ENCODE measurements at regions not wholly inside any gene's neighbourhood (a gene's known extent, or its start where the extent isn't known, plus 50 kb on each side); places are given as distances from the start of the nearest gene placed in this dataset.

DNA sequence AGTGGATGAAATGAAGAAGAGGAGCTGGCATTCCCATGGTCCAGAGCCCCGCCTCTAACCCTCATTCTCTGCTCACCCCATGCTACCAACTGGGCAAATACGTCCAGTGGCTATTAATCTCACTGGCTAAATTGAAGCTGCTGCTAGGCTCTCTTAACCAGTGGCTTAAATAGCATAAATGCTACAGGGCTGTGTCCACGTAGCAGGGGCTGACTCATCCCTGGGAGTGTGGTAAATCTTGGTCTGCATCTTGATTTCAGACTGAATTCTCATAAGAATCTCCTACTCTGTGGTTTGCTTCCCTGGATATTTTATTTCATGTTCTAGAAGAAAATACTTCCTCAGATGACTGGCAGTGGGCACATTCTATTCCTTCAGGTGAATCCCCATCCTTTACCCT lies 193.1 kb upstream of the ARG1 start:
- no peak for DNase-seq (ENCODE audit: low read depth, low spot score)
- in situ Hi-C loops (cut with HindIII; ENCODE audit: low pct_unique_long_range_greater_than_20kb, low sequenced_read_pairs): no loop called here

DNA sequence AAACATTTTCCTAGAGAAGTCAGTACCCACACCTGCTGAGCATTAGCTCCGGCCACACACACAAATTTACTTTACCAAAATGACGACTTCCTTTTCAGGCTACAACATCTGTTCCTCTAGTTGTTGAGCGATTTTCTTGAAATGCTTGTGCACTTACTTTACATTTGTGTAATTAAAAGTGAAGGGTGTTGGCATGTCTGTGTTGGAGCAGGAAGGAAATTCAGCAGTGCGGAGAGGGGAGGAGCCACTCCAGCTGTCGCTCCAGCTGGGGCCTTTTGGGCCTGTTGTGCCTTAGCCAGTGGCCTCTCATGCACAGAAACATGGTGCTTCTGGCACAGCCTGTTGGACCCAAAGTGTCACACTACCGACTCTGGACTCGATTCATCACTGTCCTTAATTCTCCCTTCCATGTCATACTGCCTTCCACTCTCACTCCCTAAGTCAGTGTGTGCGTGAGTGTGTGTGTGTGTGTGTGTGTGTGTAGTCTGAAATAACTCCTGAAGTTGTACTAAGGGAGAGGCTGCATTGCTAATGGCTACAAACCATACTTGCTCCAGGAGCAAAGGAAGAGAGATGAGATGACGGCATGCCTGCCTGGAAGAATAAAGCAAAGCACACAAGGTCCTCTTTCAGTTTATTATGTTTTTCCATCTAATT lies 191.8 kb upstream of the ARG1 start:
- no peak for DNase-seq (ENCODE audit: low read depth, low spot score)
- in situ Hi-C loops (cut with HindIII; ENCODE audit: low pct_unique_long_range_greater_than_20kb, low sequenced_read_pairs): no loop called here

DNA sequence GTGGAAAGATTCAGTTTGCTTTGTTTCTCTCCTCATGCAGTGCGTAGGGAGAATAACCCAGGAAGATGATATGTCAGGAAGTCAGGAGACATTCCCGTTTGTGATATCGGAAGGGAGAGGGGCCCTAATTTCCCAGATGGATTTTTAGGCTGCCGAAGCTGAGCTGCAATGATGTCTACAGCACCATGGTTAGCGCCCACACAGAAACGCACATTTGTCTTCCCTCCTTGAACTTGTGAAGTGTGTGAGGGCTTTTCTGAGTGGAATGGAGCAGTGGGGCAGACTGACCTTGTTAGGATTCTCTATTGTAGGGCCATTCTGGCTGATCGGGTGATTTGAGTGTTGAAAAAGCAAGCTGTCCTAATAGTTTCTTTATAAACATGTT lies 191.3 kb upstream of the ARG1 start:
- in situ Hi-C loops (cut with HindIII; ENCODE audit: low pct_unique_long_range_greater_than_20kb, low sequenced_read_pairs): no loop called here
- no peak for DNase-seq (ENCODE audit: low read depth, low spot score)

DNA sequence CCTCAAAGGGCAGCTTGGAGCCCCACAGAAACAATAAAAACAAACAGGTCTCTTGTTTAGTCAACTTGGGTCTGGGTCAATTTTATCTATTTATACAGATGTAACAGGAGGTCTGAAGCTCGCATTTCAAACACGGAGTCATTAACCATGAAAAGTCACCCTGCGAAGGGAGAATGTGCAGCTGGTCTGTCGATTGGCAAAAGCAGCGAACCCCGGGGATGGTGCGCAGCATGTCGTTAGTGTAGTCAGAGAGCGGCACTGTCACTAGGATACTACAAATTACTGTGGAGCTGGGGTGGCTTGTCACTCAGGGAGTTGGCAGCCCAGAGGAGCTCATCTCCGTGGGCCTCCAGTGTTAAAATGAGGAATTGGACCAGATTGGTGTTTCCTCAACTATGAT lies 190.4 kb upstream of the ARG1 start:
- in situ Hi-C loops (cut with HindIII; ENCODE audit: low pct_unique_long_range_greater_than_20kb, low sequenced_read_pairs): no loop called here
- DNase-seq (ENCODE audit: low read depth, low spot score): no peak

DNA sequence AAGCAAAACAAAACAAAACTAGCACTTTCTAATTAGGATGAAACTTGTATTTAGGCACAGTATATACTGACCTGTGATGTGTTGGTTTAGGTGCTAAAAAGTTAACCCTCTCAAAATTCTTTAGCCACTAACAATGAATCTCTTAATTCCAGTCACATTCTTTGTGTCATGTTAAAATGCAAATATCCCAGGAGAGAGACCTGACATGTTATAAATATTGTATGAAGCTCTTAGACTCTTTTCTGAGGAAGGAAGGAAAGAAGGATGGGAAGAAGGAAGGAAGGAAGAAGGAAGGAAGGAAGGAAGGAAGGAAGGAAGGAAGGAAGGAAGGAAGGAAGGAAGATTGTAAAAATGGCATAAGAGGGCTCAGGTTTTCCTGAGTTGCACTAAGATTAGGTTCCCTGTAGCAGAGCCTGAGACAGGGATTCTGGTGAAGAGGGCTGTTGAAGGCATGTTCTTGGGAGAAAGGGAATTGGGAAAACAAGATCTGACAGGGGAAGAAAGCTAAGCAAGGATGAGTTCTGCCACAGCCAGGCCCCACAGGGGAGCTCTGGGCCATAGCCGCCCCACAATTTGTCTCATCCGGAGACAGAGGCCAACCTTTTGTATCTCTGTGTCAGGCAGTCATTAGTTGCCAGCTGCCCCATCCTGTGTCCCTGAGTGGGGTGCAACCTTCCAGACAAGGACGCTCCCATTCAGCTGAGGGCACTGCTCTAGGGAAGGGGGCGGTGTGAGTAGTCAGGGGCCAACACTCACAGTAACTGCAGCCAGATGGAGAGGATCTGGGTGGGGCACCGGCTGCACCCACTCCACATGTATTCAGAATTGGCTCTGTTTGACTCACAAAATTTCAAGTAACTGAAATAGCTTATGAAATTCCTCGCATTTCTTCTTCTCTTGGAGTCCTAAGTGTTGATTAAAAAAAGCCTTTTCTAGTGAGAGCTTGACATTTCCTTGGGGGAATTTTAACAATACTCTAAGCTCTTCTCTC lies 189.3 kb upstream of the ARG1 start:
- DNase-seq (ENCODE audit: low read depth, low spot score): no peak
- in situ Hi-C loops (cut with HindIII; ENCODE audit: low pct_unique_long_range_greater_than_20kb, low sequenced_read_pairs): no loop called here

DNA sequence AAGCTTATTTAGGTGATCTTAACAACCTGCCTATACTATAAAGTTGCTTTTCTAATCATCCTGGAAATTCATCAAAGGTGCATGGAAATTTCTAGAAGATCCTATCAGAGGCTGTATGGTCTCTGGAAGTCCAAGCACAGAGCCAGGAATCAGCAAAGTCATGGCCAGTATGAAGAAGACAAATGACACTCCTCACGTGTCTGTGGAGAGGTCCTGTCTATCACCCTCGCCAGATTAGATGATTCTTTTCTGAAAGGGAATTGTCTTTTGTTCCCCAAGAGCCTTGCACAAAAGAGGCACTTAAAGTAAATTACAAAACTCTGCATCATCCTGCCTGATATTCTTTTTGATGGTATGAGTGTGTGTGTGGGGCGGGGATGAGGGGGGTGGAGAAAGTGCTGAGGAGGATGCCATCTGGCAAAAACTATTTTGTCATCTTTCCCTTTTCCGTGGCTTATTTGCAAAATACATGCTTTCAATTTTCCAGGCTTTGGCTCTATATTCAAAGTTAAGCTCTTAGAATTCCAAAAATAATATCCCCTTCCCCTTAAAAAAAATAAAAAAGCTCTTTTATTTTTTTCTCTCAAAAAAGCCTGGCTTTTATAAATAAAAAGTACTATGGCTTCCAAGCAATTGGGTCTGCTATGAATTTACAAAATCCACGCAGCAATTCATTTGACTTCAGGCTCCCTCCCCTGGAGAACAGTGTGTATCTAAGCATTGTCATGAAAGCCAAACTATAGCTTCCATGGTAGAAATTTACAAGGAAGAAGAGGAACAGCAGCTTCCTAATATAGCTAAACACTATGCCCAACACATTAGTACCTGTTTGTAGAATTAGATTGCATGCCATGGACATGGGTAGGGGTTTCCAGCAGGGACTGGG lies 185.2 kb upstream of the ARG1 start:
- DNase-seq (ENCODE audit: low read depth, low spot score): no peak

DNA sequence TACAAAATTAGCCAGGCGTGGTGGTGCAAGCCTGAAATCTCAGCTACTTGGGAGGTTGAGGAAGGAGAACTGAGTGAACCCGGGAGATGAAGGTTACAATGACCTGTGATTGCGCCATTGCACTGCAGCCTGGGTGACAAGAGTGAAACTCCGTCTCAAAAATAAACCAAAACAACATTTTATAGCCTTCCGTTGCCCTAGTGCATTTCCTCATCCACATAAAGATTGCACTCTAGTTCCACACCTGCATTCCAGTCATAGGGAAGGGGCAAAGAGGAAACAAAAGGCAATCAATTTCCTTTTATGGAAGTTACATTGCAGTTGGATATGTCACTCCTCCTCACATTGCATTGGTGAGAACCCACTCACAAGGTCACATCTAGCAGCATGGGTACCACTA lies 182.7 kb upstream of the ARG1 start:
- DNase-seq (ENCODE audit: low read depth, low spot score): no peak
- in situ Hi-C loops (cut with HindIII; ENCODE audit: low pct_unique_long_range_greater_than_20kb, low sequenced_read_pairs): no loop called here

More for the DNA sequence above, 185.2 kb upstream of the ARG1 start:
- in situ Hi-C loops (cut with HindIII; ENCODE audit: low pct_unique_long_range_greater_than_20kb, low sequenced_read_pairs): no loop called here

DNA sequence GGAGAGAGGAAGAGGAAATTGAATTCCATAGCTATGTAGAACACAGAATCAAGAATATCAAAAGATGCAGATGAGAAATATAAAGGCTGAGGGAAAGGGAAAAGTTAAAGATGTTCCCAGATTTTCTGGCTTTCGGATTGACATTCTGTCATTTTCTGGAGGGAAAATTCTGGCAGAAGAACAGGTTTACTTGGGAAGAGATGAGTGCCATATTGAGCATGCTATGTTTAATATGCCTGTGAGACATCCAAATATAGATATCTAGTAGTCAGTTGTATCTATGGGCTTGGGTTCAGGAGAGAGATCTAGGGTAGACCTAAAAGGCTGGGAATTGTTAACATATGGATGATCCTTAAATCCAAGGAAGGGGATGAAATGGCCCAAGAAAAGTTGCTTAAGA lies 181.9 kb upstream of the ARG1 start:
- in situ Hi-C loops (cut with HindIII; ENCODE audit: low pct_unique_long_range_greater_than_20kb, low sequenced_read_pairs): no loop called here
- no peak for DNase-seq (ENCODE audit: low read depth, low spot score)

DNA sequence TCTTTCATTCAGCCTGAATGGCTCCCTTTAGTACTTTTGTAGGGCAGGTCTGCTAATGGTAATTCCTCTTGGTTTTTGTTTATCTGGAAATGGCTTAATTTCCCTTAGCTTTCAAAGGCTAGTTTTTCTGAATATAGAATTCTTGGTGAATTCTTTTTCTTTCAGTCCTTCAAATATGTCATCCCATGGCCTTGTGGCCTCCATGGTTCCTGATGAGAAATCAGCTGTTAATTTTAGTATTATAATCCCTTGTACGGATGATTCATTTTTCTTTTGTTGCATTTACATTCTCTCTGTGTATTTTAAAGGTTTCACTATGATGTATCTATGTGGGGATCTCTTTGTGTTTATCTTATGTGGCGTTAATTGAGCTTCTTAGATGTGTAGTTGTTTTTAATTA lies 179.6 kb upstream of the ARG1 start:
- no peak for DNase-seq (ENCODE audit: low read depth, low spot score)
- in situ Hi-C loops (cut with HindIII; ENCODE audit: low pct_unique_long_range_greater_than_20kb, low sequenced_read_pairs): no loop called here

DNA sequence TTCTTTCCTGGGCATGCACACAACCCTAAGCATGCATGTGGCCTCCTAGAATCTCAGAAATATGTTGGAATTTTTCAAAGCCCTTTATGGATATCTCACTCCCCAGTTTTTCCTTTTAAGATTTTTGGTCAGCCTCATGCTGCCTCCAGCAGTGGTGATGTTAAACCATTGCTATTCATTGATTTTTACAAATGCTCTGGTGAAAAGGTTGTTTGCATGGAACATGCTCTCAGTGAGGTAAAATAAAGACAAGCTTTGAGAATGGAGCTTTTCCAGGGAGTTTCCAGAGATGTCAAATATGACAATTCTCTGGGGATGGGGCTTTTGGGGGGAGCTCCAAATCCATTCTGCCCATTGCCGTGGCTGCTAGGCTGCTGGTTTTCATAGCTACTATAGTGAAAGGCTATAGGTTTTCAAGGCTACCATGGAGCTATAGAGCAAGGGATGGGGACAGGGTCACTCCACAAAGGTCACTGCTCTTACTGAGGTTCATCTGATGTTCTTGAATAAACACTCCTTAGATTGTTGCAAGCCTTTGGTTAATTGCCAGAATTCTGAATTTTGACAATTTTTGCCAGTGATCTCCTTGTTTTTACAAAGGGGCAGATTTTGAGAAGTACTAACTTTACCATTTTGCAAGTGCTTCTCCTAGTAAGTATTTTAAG lies 178.1 kb upstream of the ARG1 start:
- in situ Hi-C loops (cut with HindIII; ENCODE audit: low pct_unique_long_range_greater_than_20kb, low sequenced_read_pairs): no loop called here

DNA sequence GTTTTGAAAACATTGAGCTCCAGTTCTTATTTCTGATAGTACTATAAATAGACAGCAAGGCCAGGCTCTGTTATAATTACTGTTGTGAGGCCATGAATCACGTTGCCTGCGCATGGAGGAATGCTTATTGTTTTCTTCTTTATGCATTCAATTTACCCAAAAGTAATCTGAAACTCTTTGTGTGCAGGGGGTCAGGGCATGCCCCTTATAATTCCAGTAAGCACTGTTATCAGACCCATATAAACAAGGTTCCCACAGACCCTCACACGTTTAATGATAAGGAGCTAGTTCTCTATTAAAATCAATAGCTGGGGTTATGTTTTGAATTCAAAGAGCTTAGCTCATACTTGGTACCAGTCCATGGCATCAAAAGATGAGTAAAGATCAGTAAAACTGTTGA lies 174.8 kb upstream of the ARG1 start:
- DNase-seq (ENCODE audit: low read depth, low spot score): no peak
- in situ Hi-C loops (cut with HindIII; ENCODE audit: low pct_unique_long_range_greater_than_20kb, low sequenced_read_pairs): no loop called here

More for the DNA sequence above, 178.1 kb upstream of the ARG1 start:
- DNase-seq (ENCODE audit: low read depth, low spot score): no peak

DNA sequence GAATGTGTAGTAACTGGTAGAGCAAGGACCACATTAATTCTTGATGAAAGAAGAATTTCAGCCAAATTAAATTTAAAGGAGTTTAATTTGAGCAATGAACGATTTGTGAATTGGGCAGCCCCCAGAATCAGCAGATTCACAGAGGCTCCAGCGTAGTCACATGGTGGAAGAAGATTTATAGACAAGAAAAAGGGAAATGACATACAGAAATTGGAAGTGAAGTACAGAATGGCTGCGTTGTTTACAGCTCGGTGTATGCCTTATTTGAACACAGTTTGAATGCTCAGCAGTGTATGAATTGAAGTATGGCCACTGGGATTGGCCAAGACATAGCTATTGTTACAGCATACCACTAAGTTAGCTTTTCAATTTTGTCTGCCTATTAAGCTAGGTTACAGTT lies 173.6 kb upstream of the ARG1 start:
- no peak for DNase-seq (ENCODE audit: low read depth, low spot score)
- in situ Hi-C loops (cut with HindIII; ENCODE audit: low pct_unique_long_range_greater_than_20kb, low sequenced_read_pairs): no loop called here

DNA sequence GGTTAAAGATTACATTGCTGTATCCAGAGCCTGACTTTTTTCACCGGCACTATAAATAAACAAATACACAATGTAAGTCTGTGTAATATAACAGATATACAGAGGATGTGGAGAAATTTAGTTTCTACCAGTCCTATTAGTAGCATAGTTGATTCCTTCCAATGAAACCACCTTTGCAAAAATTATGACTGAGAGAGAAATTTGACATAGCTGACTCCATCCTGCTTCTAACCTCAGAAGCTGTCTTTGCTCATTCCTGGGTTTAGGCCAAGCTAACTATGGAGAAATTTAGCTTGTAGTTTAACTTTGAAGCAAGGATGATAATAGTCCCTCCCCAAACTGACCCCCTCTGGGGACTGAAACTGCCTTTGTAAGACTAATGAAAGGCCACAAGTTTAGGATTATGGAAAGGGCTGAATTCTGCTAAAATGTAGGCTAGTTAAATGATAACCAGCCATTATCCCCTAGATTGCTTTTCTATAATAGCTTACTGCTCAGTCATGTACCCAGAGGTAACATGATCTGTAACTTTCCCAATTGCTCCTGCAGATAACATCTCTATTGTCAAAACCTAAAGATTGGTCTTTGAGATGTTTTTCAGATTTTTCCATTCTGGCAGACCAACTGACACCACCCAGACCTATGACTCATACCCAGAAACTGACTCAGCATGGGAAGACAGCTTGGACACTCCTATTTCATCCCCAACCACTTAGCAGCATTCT lies 172.8 kb upstream of the ARG1 start:
- in situ Hi-C loops (cut with HindIII; ENCODE audit: low pct_unique_long_range_greater_than_20kb, low sequenced_read_pairs): no loop called here
- no peak for DNase-seq (ENCODE audit: low read depth, low spot score)

DNA sequence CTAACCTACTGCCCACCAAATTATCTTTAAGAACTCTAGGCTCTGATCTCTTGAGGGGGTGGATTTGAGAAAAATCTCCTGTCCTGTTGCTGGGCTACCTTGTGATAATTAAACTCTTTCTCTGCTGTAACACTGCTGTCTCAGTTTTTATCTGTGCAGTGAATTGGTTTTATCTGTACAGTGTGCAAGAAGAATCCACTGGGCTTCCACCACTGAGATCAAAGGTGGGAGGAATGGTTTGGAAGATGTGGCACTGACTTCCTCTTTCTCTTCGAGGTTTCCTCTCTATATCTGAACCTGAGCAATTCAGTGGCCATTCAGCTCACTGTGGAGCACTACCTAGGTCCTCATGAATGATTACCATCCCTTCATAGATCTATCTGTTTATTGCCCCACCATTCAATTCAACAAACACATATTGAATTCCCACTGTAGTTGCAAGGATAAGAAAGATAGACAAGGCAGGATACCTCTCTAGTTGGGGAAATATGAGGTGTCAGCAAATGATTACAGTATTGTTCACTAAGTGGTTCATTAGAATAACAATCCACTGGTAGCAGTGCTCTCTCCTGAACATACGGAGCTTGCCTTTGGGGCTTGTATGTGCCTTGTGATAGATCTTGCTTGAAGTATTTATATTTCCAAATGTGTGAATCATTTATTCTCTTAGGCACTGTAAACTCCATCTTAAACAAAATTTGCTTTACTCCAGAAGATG lies 172.1 kb upstream of the ARG1 start:
- DNase-seq (ENCODE audit: low read depth, low spot score): no peak
- in situ Hi-C loops (cut with HindIII; ENCODE audit: low pct_unique_long_range_greater_than_20kb, low sequenced_read_pairs): no loop called here

DNA sequence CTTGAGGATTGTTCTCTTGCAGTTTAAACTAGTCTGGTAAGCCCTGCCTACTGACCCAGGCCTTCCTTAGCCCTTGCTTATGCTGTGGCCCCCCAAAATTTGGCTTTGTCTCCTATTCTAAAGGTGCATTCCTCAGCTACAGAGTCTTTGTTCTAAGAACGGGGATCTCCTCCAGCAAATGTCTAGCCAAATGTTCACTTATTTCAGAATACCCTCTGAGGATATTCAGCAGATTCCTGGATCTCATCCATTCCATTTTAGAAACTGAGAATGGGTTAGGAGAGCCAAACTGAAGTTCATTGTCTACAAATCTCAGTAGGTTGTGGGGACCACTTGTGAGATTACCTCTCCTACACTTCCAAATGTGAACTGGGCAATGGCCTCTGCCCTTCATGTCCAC lies 164.2 kb upstream of the ARG1 start:
- in situ Hi-C loops (cut with HindIII; ENCODE audit: low pct_unique_long_range_greater_than_20kb, low sequenced_read_pairs): no loop called here
- DNase-seq (ENCODE audit: low read depth, low spot score): no peak

DNA sequence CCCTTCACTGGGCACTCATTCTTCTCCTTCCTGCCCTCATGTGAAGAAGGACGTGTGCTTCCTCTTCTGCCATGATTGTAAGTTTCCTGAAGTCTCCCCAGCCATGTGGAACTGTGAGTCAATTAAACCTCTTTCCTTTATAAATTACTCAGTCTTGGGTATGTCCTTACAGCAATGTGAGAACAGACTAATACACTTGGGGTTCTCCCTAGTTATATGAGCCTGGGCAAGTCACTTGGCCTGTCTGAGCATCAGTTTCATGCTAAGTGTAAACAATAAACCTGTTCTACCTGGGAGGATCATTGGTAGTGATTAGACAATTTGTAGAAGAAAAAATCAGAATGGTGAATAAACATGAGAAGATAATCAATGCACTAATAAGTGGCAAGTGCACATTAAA lies 162.2 kb upstream of the ARG1 start:
- no peak for DNase-seq (ENCODE audit: low read depth, low spot score)
- in situ Hi-C loops (cut with HindIII; ENCODE audit: low pct_unique_long_range_greater_than_20kb, low sequenced_read_pairs): no loop called here
